GM23338 (cell line): ENCODE measurements at regions not wholly inside any gene's neighbourhood (a gene's known extent, or its start where the extent isn't known, plus 50 kb on each side); places are given as distances from the start of the nearest gene placed in this dataset.

ENCODE experiments used
- ATAC-seq: fragments of 200-7000 bp; cut with Tn5 transposase; 3 replicates; pipeline ENCODE4 v1.9.1; 2020
- DNase-seq: peaks from one replicate; pipeline ENCODE4 v3.0.0-alpha.2; 2015; ENCODE audit warnings: low spot score
- H2AFZ ChIP-seq: fragments of 200-600 bp; sonication (generic); 2 replicates; pipeline ENCODE4 v1.8.0; 2016; ENCODE audit warnings: antibody characterized with exemption, mild to moderate bottlenecking, moderate library complexity
- H3F3A ChIP-seq: fragments of 200-600 bp; sonication (generic); replicated peaks from 2 replicates; pipeline ENCODE4 v1.8.0; 2017; ENCODE audit warnings: antibody characterized with exemption, mixed run types, low read depth
- H3K27ac ChIP-seq: fragments of 200-600 bp; sonication (generic); 2 replicates; pipeline ENCODE4 v1.6.1; 2016; ENCODE audit warnings: low read depth
- H3K27me3 ChIP-seq: fragments of 200-600 bp; sonication (generic); 2 replicates; pipeline ENCODE4 v1.8.0; 2016; ENCODE audit warnings: mild to moderate bottlenecking, mixed run types, moderate library complexity; ENCODE audit not compliant: insufficient read depth
- H3K36me3 ChIP-seq: fragments of 200-600 bp; sonication (generic); 2 replicates; pipeline ENCODE4 v1.8.0; 2016; ENCODE audit warnings: mild to moderate bottlenecking; ENCODE audit not compliant: insufficient read depth
- H3K4me1 ChIP-seq: fragments of 200-600 bp; sonication (generic); 2 replicates; pipeline ENCODE4 v1.8.0; 2016; ENCODE audit warnings: mild to moderate bottlenecking, moderate library complexity; ENCODE audit not compliant: insufficient read depth
- H3K4me2 ChIP-seq: fragments of 200-600 bp; sonication (generic); 2 replicates; pipeline ENCODE4 v1.7.1; 2017; ENCODE audit warnings: mixed run types
- H3K4me3 ChIP-seq: fragments of 200-600 bp; sonication (generic); 2 replicates; pipeline ENCODE4 v1.6.1; 2016; ENCODE audit warnings: mixed run types
- H3K79me2 ChIP-seq: fragments of 200-600 bp; sonication (generic); replicated peaks from 2 replicates; pipeline ENCODE4 v1.8.0; 2017; ENCODE audit warnings: mild to moderate bottlenecking; ENCODE audit not compliant: insufficient read depth
- H3K9me2 ChIP-seq: fragments of 200-600 bp; sonication (generic); 2 replicates; pipeline ENCODE4 v1.8.0; 2017; ENCODE audit not compliant: insufficient read depth
- H4K20me1 ChIP-seq: fragments of 200-600 bp; sonication (generic); replicated peaks from 2 replicates; pipeline ENCODE4 v1.8.0; 2017; ENCODE audit warnings: mild to moderate bottlenecking; ENCODE audit not compliant: insufficient read depth
- H3K27ac Mint-ChIP-seq: 2 replicates; pipeline ENCODE4 v1.8.0; 2020; ENCODE audit warnings: inconsistent platforms, mild to moderate bottlenecking, moderate library complexity, mixed read lengths
- H3K27me3 Mint-ChIP-seq: 3 replicates; pipeline ENCODE4 v1.8.0; 2022; ENCODE audit warnings: low read depth, mild to moderate bottlenecking, moderate library complexity, mixed read lengths, inconsistent platforms; ENCODE audit not compliant: insufficient read depth, poor library complexity
- H3K36me3 Mint-ChIP-seq: 3 replicates; pipeline ENCODE4 v1.8.0; 2021; ENCODE audit warnings: low read depth, mild to moderate bottlenecking, inconsistent platforms, moderate library complexity, mixed read lengths
- H3K4me1 Mint-ChIP-seq: 3 replicates; pipeline ENCODE4 v1.8.0; 2020; ENCODE audit warnings: mild to moderate bottlenecking, inconsistent platforms, mixed read lengths
- H3K4me3 Mint-ChIP-seq: 3 replicates; pipeline ENCODE4 v1.8.0; 2021; ENCODE audit warnings: moderate library complexity, mild to moderate bottlenecking, inconsistent platforms, mixed read lengths
- H3K9me3 Mint-ChIP-seq: 3 replicates; pipeline ENCODE4 v1.8.0; 2020; ENCODE audit warnings: moderate library complexity, mild to moderate bottlenecking, inconsistent platforms, mixed read lengths
- CREB1 ChIP-seq: fragments of 250-450 bp; sonication (Bioruptor Pico); IDR thresholded peaks from 2 replicates; pipeline ENCODE4 v1.5.0; 2020; ENCODE audit warnings: low read depth, mild to moderate bottlenecking, moderate library complexity
- EZH2 ChIP-seq: fragments of 200-600 bp; sonication (generic); IDR thresholded peaks from one replicate; pipeline ENCODE4 v1.8.0; 2017; ENCODE audit warnings: antibody characterized with exemption, mild to moderate bottlenecking, low read depth; ENCODE audit not compliant: unreplicated experiment
- EZH2phosphoT487 ChIP-seq: fragments of 200-600 bp; sonication (generic); IDR thresholded peaks from one replicate; pipeline ENCODE4 v1.8.1; 2018; ENCODE audit warnings: antibody characterized with exemption; ENCODE audit not compliant: unreplicated experiment
- JUNB ChIP-seq: IDR thresholded peaks from one replicate; pipeline ENCODE4 v1.6.1; 2016; ENCODE audit warnings: antibody characterized with exemption; ENCODE audit not compliant: unreplicated experiment
- POLR2AphosphoS5 ChIP-seq: IDR thresholded peaks from 2 replicates; pipeline ENCODE4 v1.6.1; 2016; ENCODE audit warnings: antibody characterized with exemption, low read depth
- STAT1 ChIP-seq: IDR thresholded peaks from one replicate; pipeline ENCODE4 v1.6.1; 2016; ENCODE audit warnings: antibody characterized with exemption; ENCODE audit not compliant: unreplicated experiment
- TF ChIP-seq, protein P1 (sequence below): IDR thresholded peaks from one replicate; pipeline ENCODE4 v1.6.1; 2018; ENCODE audit warnings: antibody characterized with exemption; ENCODE audit not compliant: unreplicated experiment
- TF ChIP-seq, protein P2 (sequence below): IDR thresholded peaks from 2 replicates; pipeline ENCODE4 v1.6.1; 2016; ENCODE audit warnings: antibody characterized with exemption
- TF ChIP-seq, protein P3 (sequence below): fragments of 250-450 bp; sonication (Bioruptor Pico); IDR thresholded peaks from 2 replicates; pipeline ENCODE4 v1.5.0; 2020; ENCODE audit warnings: mild to moderate bottlenecking, moderate library complexity

DNA sequence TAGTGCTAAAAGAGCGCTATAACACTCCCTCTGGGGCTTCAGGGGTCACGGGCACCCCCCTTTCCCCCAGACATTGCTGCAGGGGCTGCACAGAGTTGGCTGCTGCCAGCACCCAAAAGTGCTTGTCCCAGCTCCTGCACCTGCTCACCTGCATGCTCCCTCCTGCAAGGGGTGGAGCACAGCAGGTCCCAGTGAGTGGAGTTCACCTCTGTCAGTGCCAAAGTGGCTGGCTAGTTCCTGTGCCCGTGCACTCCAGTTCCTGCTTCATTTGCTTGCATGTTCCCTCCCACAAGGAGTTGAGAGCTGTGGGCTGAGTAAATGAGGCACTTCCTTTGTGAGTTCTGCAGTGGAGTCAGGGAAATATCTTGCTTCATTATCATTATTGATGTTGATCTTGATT, 476.9 kb downstream of the SQOR start (continued):
- TF ChIP-seq, protein P1, sequence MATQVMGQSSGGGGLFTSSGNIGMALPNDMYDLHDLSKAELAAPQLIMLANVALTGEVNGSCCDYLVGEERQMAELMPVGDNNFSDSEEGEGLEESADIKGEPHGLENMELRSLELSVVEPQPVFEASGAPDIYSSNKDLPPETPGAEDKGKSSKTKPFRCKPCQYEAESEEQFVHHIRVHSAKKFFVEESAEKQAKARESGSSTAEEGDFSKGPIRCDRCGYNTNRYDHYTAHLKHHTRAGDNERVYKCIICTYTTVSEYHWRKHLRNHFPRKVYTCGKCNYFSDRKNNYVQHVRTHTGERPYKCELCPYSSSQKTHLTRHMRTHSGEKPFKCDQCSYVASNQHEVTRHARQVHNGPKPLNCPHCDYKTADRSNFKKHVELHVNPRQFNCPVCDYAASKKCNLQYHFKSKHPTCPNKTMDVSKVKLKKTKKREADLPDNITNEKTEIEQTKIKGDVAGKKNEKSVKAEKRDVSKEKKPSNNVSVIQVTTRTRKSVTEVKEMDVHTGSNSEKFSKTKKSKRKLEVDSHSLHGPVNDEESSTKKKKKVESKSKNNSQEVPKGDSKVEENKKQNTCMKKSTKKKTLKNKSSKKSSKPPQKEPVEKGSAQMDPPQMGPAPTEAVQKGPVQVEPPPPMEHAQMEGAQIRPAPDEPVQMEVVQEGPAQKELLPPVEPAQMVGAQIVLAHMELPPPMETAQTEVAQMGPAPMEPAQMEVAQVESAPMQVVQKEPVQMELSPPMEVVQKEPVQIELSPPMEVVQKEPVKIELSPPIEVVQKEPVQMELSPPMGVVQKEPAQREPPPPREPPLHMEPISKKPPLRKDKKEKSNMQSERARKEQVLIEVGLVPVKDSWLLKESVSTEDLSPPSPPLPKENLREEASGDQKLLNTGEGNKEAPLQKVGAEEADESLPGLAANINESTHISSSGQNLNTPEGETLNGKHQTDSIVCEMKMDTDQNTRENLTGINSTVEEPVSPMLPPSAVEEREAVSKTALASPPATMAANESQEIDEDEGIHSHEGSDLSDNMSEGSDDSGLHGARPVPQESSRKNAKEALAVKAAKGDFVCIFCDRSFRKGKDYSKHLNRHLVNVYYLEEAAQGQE: no peak
- TF ChIP-seq EZH2 (no peak), EZH2phosphoT487 (no peak), POLR2AphosphoS5 (no peak)

DNA sequence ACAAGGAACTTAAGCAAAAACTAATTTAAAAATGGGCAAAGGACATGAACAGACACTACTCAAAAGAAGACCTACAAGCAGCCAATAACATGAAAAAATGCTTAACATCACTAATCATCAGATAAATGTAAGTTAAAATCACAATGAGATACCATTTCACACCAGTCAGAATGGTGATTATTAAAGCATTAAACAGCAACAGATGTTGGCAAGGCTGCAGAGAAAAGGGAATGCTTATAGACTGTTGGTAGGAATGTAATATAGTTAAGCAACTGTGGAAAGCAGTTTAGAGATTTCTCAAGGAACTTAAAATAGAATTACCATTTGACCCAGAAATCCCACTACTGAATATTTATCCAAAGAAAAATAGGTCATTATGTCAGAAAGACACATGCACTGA, 482.2 kb downstream of the SQOR start:
- Histone ChIP-seq H3K4me1 (0 out of 2 replicates have a peak, but pooled peaks cover under 1% of the 10 kb centered on the region), H3K27ac (no peak overlapping the region), H3K36me3 (no peaks in the 10 kb centered on the region), H2AFZ (no peak overlapping the region), H3K27me3 (no peaks in the 10 kb centered on the region), H3K4me3 (no peak overlapping the region), H4K20me1 (no peaks in the 10 kb centered on the region), H3F3A (no peaks in the 10 kb centered on the region), H3K9me2 (0 out of 2 replicates have a peak, but pooled peaks cover 5% of the 10 kb centered on the region), H3K79me2 (no peaks in the 10 kb centered on the region), H3K4me2 (no peak overlapping the region)
- Mint-ChIP-seq H3K27me3 (no peaks in the 10 kb centered on the region), H3K27ac (no peak overlapping the region), H3K9me3 (peaks cover 84% of the 10 kb centered on the region), H3K36me3 (no peaks in the 10 kb centered on the region), H3K4me3 (no peak overlapping the region), H3K4me1 (no peaks in the 10 kb centered on the region)
- ATAC-seq: no peak
- DNase-seq: no peak
- TF ChIP-seq STAT1 (no peak), POLR2AphosphoS5 (no peak), CREB1 (CRISPR knock-in tag) (no peak), EZH2 (no peak), EZH2phosphoT487 (no peak), JUNB (no peak)
- TF ChIP-seq, protein P2, sequence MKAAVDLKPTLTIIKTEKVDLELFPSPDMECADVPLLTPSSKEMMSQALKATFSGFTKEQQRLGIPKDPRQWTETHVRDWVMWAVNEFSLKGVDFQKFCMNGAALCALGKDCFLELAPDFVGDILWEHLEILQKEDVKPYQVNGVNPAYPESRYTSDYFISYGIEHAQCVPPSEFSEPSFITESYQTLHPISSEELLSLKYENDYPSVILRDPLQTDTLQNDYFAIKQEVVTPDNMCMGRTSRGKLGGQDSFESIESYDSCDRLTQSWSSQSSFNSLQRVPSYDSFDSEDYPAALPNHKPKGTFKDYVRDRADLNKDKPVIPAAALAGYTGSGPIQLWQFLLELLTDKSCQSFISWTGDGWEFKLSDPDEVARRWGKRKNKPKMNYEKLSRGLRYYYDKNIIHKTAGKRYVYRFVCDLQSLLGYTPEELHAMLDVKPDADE: no peak
- TF ChIP-seq, protein P3, sequence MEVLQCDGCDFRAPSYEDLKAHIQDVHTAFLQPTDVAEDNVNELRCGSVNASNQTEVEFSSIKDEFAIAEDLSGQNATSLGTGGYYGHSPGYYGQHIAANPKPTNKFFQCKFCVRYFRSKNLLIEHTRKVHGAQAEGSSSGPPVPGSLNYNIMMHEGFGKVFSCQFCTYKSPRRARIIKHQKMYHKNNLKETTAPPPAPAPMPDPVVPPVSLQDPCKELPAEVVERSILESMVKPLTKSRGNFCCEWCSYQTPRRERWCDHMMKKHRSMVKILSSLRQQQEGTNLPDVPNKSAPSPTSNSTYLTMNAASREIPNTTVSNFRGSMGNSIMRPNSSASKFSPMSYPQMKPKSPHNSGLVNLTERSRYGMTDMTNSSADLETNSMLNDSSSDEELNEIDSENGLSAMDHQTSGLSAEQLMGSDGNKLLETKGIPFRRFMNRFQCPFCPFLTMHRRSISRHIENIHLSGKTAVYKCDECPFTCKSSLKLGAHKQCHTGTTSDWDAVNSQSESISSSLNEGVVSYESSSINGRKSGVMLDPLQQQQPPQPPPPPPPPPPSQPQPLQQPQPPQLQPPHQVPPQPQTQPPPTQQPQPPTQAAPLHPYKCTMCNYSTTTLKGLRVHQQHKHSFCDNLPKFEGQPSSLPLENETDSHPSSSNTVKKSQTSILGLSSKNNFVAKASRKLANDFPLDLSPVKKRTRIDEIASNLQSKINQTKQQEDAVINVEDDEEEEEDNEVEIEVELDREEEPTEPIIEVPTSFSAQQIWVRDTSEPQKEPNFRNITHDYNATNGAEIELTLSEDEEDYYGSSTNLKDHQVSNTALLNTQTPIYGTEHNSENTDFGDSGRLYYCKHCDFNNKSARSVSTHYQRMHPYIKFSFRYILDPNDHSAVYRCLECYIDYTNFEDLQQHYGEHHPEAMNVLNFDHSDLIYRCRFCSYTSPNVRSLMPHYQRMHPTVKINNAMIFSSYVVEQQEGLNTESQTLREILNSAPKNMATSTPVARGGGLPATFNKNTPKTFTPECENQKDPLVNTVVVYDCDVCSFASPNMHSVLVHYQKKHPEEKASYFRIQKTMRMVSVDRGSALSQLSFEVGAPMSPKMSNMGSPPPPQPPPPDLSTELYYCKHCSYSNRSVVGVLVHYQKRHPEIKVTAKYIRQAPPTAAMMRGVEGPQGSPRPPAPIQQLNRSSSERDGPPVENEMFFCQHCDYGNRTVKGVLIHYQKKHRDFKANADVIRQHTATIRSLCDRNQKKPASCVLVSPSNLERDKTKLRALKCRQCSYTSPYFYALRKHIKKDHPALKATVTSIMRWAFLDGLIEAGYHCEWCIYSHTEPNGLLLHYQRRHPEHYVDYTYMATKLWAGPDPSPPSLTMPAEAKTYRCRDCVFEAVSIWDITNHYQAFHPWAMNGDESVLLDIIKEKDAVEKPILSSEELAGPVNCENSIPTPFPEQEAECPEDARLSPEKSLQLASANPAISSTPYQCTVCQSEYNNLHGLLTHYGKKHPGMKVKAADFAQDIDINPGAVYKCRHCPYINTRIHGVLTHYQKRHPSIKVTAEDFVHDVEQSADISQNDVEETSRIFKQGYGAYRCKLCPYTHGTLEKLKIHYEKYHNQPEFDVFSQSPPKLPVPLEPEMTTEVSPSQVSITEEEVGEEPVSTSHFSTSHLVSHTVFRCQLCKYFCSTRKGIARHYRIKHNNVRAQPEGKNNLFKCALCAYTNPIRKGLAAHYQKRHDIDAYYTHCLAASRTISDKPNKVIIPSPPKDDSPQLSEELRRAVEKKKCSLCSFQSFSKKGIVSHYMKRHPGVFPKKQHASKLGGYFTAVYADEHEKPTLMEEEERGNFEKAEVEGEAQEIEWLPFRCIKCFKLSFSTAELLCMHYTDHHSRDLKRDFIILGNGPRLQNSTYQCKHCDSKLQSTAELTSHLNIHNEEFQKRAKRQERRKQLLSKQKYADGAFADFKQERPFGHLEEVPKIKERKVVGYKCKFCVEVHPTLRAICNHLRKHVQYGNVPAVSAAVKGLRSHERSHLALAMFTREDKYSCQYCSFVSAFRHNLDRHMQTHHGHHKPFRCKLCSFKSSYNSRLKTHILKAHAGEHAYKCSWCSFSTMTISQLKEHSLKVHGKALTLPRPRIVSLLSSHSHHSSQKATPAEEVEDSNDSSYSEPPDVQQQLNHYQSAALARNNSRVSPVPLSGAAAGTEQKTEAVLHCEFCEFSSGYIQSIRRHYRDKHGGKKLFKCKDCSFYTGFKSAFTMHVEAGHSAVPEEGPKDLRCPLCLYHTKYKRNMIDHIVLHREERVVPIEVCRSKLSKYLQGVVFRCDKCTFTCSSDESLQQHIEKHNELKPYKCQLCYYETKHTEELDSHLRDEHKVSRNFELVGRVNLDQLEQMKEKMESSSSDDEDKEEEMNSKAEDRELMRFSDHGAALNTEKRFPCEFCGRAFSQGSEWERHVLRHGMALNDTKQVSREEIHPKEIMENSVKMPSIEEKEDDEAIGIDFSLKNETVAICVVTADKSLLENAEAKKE: no peak
- TF ChIP-seq, protein P1: no peak
